ENCODE measurements at regions not wholly inside any gene's neighbourhood (a gene's known extent, or its start where the extent isn't known, plus 50 kb on each side); places are given as distances from the start of the nearest gene placed in this dataset.

DNA sequence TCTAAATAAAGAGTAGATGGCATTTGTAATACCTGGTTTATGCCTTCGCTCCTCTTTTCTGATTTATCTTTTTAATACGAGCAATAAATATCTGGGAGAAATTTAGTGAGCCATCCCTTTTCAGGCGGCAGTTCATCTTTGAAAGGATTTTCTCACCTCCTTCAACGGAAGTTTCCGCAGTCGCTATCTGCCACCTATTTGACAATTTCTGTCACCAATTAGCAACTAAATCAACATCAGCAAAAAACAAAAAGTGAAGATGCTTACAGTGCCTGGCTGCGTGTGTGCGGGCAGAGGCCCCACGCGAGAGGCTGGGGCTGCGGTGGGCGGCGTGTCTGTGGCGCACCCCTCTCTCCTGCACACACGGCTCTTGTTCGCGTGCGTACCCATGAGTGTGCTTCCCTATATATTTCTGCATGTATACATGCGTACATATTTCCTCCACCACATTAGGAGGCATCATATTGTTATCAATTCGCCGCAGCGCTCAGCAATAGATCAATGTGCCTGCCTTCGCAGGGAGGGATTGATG, 117.3 kb upstream of the BARHL2 start:
- Mint-ChIP-seq H3K27ac (no peak overlapping the region), H3K9me3 (ENCODE audit: low read depth) (no peaks in the 10 kb centered on the region), H3K27me3 (peaks cover 89% of the 10 kb centered on the region), H3K4me3 (ENCODE audit: low read depth) (no peak overlapping the region), H3K36me3 (ENCODE audit: insufficient read depth) (no peaks in the 10 kb centered on the region), H3K4me1 (ENCODE audit: low read depth) (peaks cover 7% of the 10 kb centered on the region)
- no peak for DNase-seq (ENCODE audit: low spot score, unreplicated experiment)
- no peak for TF ChIP-seq CTCF (IDR thresholded peaks at IDR 0.05; ENCODE audit: unreplicated experiment)

DNA sequence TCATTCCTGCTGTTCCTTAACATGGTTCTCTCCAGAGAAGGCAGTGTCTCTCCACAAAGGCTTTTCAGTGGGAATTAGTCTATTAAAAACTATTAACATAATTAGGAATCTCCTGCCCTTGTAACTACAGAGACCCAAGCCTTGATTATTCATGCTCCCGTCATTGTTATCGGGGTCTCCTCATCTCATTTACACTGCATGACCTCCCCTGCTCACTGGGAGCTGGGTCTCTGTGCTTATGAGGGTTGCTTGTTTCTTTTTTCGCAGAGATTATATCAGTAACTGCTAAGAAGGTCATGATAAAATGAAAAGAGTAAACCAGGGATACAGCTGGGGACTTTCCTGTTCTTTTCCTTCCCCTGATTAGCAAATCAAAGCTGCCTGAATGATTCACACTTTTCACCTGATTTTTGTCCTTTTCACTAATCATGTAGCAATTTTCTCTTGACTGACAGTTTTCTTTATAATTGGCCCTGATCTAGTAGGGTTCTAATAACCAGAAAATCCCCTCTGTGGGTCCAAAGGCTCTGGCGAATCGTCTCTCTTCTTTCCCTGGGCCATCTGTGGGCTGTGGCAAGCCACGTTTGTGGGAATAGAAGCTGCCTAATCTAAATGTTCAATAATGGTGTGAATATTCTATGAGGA, 116.5 kb upstream of the BARHL2 start:
- H3K4me3 Mint-ChIP-seq (ENCODE audit: low read depth), result no peak overlapping the region

GRCh38 chr1:90831910-90832309, 114.8 kb upstream of the BARHL2 start:
- Mint-ChIP-seq H3K27me3 (peaks cover 83% of the 10 kb centered on the region), H3K4me1 (ENCODE audit: low read depth) (peaks cover 7% of the 10 kb centered on the region), H3K9me3 (ENCODE audit: low read depth) (no peaks in the 10 kb centered on the region), H3K4me3 (ENCODE audit: low read depth) (no peak overlapping the region), H3K27ac (no peak overlapping the region), H3K36me3 (ENCODE audit: insufficient read depth) (no peaks in the 10 kb centered on the region)
- TF ChIP-seq CTCF (IDR thresholded peaks at IDR 0.05; ENCODE audit: unreplicated experiment), result no peak
- no peak for DNase-seq (ENCODE audit: low spot score, unreplicated experiment)

More for the DNA sequence above, 116.5 kb upstream of the BARHL2 start:
- Mint-ChIP-seq H3K36me3 (ENCODE audit: insufficient read depth) (no peaks in the 10 kb centered on the region), H3K27ac (no peak overlapping the region), H3K9me3 (ENCODE audit: low read depth) (no peaks in the 10 kb centered on the region), H3K4me1 (ENCODE audit: low read depth) (peaks cover 7% of the 10 kb centered on the region), H3K27me3 (peaks cover 86% of the 10 kb centered on the region)
- no peak for DNase-seq (ENCODE audit: low spot score, unreplicated experiment)
- no peak for TF ChIP-seq CTCF (IDR thresholded peaks at IDR 0.05; ENCODE audit: unreplicated experiment)

DNA sequence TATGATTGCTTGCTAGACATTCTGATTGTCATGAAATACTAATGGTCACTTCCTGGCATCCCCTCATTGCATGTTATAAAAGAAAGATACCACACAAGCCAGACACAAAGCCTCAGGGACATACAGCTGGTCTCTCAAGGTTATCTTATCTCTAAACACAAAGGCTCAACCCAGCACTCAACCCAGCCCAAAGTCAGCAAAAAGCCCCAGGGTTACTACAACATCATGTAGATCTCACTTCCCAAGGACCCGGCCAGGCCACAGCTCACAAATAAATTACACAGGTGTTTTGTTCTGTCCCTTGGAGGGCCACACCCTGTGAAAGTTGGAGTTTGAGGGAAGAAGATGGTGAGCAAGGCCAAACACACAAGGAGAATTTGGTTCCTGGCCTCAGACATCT, 109.7 kb upstream of the BARHL2 start:
- peaks cover 57% of the 10 kb centered on the region for H3K27me3 Mint-ChIP-seq
- no peak for DNase-seq (ENCODE audit: low spot score, unreplicated experiment)
- H3K4me3 Mint-ChIP-seq (ENCODE audit: low read depth), result no peak overlapping the region
- TF ChIP-seq CTCF (IDR thresholded peaks at IDR 0.05; ENCODE audit: unreplicated experiment), result no peak
- no peaks in the 10 kb centered on the region for H3K4me1 Mint-ChIP-seq (ENCODE audit: low read depth)
- H3K9me3 Mint-ChIP-seq (ENCODE audit: low read depth), result no peaks in the 10 kb centered on the region
- H3K27ac Mint-ChIP-seq, result no peak overlapping the region
- H3K36me3 Mint-ChIP-seq (ENCODE audit: insufficient read depth), result no peaks in the 10 kb centered on the region

GRCh38 chr1:90826024-90826423, 108.9 kb upstream of the BARHL2 start:
- H3K27ac Mint-ChIP-seq, result no peak overlapping the region
- H3K9me3 Mint-ChIP-seq (ENCODE audit: low read depth), result no peaks in the 10 kb centered on the region
- peaks cover 52% of the 10 kb centered on the region for H3K27me3 Mint-ChIP-seq
- no peak for DNase-seq (ENCODE audit: low spot score, unreplicated experiment)
- no peak overlapping the region for H3K4me3 Mint-ChIP-seq (ENCODE audit: low read depth)
- H3K36me3 Mint-ChIP-seq (ENCODE audit: insufficient read depth), result no peaks in the 10 kb centered on the region
- TF ChIP-seq CTCF (IDR thresholded peaks at IDR 0.05; ENCODE audit: unreplicated experiment), result no peak
- no peaks in the 10 kb centered on the region for H3K4me1 Mint-ChIP-seq (ENCODE audit: low read depth)

Measured in progenitor cell of endocrine pancreas (in vitro differentiated cells).